Osteocyte (in vitro differentiated cells): ENCODE measurements at regions not wholly inside any gene's neighbourhood (a gene's known extent, or its start where the extent isn't known, plus 50 kb on each side); places are given as distances from the start of the nearest gene placed in this dataset.
A peak's percentile ranks its signal among the peaks of the same experiment; 100 is the strongest.

Source experiments
- DNase-seq: peaks from one replicate; pipeline ENCODE4 v3.0.0; 2021; ENCODE audit warnings: mixed read lengths; ENCODE audit not compliant: unreplicated experiment; ENCODE audit errors: extremely low spot score
- H3K27ac Mint-ChIP-seq: one replicate; pipeline ENCODE4 v1.8.0; 2021; ENCODE audit warnings: mild to moderate bottlenecking, mixed read lengths; ENCODE audit not compliant: unreplicated experiment
- H3K27me3 Mint-ChIP-seq: one replicate; pipeline ENCODE4 v1.8.0; 2021; ENCODE audit warnings: mixed read lengths; ENCODE audit not compliant: unreplicated experiment
- H3K36me3 Mint-ChIP-seq: one replicate; pipeline ENCODE4 v1.8.0; 2021; ENCODE audit warnings: mixed read lengths; ENCODE audit not compliant: unreplicated experiment
- H3K4me1 Mint-ChIP-seq: one replicate; pipeline ENCODE4 v1.8.0; 2021; ENCODE audit warnings: mixed read lengths; ENCODE audit not compliant: unreplicated experiment
- H3K4me3 Mint-ChIP-seq: one replicate; pipeline ENCODE4 v1.8.0; 2021; ENCODE audit warnings: mild to moderate bottlenecking, moderate library complexity, mixed read lengths; ENCODE audit not compliant: unreplicated experiment
- H3K9me3 Mint-ChIP-seq: one replicate; pipeline ENCODE4 v1.8.0; 2021; ENCODE audit warnings: mixed read lengths; ENCODE audit not compliant: unreplicated experiment
- CTCF ChIP-seq: fragments of 200-600 bp; sonication (generic); IDR thresholded peaks from 2 replicates; pipeline ENCODE4 v1.5.0; 2021; ENCODE audit warnings: antibody characterized with exemption, mild to moderate bottlenecking, moderate library complexity

GRCh38 chr13:79709471-79709870 lies 228.5 kb downstream of the NDFIP2 start:
- peak overlapping the region; percentile 74 for H3K27ac Mint-ChIP-seq
- H3K9me3 Mint-ChIP-seq, result no peaks in the 10 kb centered on the region
- no peak overlapping the region for H3K4me3 Mint-ChIP-seq
- peaks cover 29% of the 10 kb centered on the region for H3K4me1 Mint-ChIP-seq
- TF ChIP-seq CTCF, result no peak
- H3K27me3 Mint-ChIP-seq, result no peaks in the 10 kb centered on the region
- DNase-seq, result no peak
- no peaks in the 10 kb centered on the region for H3K36me3 Mint-ChIP-seq

GRCh38 chr13:79703772-79704171 lies 222.8 kb downstream of the NDFIP2 start:
- Mint-ChIP-seq H3K4me1 (peaks cover 2% of the 10 kb centered on the region), H3K4me3 (no peak overlapping the region), H3K36me3 (no peaks in the 10 kb centered on the region), H3K27me3 (no peaks in the 10 kb centered on the region), H3K9me3 (no peaks in the 10 kb centered on the region), H3K27ac (no peak overlapping the region)
- no peak for DNase-seq
- TF ChIP-seq CTCF, result no peak

GRCh38 chr13:79695754-79696153 lies 214.8 kb downstream of the NDFIP2 start:
- no peaks in the 10 kb centered on the region for H3K36me3 Mint-ChIP-seq
- no peaks in the 10 kb centered on the region for H3K4me1 Mint-ChIP-seq
- no peak for TF ChIP-seq CTCF
- H3K27ac Mint-ChIP-seq, result no peak overlapping the region
- DNase-seq, result no peak
- H3K27me3 Mint-ChIP-seq, result no peaks in the 10 kb centered on the region
- H3K9me3 Mint-ChIP-seq, result peaks cover 6% of the 10 kb centered on the region
- H3K4me3 Mint-ChIP-seq, result no peak overlapping the region

- Mint-ChIP-seq H3K4me3 (no peak overlapping the region), H3K27me3 (no peaks in the 10 kb centered on the region), H3K9me3 (peaks cover 8% of the 10 kb centered on the region), H3K36me3 (no peaks in the 10 kb centered on the region), H3K4me1 (no peaks in the 10 kb centered on the region), H3K27ac (no peak overlapping the region)
- no peak for TF ChIP-seq CTCF
- DNase-seq, result no peak
Observed at GRCh38 chr13:79692846-79693245, 211.9 kb downstream of the NDFIP2 start.

GRCh38 chr13:79691826-79692225 lies 210.9 kb downstream of the NDFIP2 start:
- DNase-seq, result no peak
- Mint-ChIP-seq H3K36me3 (no peaks in the 10 kb centered on the region), H3K4me1 (no peaks in the 10 kb centered on the region), H3K27me3 (no peaks in the 10 kb centered on the region), H3K27ac (no peak overlapping the region), H3K4me3 (no peak overlapping the region), H3K9me3 (peaks cover 9% of the 10 kb centered on the region)
- no peak for TF ChIP-seq CTCF
